22Rv1 (cell line): ENCODE measurements at regions not wholly inside any gene's neighbourhood (a gene's known extent, or its start where the extent isn't known, plus 50 kb on each side); places are given as distances from the start of the nearest gene placed in this dataset.

ENCODE experiments used
- ZFX ChIP-seq: fragments of 450-650 bp; IDR thresholded peaks from 2 replicates; pipeline ENCODE4 v1.6.1; 2017; ENCODE audit warnings: antibody characterized with exemption, borderline replicate concordance
- TF ChIP-seq, protein P1 (sequence below): fragments of 450-650 bp; IDR thresholded peaks from 2 replicates; pipeline ENCODE4 v1.5.1; 2017; ENCODE audit warnings: mild to moderate bottlenecking

DNA sequence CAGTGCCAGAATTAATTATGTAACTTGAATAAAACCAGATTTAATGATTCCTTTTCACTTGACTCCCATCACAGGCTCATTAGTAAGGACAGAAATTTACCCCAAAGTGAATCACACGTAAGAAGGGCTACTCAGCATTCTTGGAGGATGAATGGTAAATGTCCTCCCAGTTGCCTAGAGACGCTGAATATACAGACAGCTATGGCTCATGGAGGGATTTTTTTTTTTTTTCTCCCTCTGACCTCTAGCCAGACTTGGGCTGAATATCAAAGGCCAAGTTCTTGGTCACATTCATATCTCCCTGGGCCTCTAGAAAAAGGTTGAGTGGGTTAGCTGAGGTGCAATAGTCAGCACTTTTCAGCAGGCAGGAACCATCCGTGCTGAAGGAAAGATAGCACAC lies 77.5 kb downstream of the PHLDA1 start:
- TF ChIP-seq, protein P1, sequence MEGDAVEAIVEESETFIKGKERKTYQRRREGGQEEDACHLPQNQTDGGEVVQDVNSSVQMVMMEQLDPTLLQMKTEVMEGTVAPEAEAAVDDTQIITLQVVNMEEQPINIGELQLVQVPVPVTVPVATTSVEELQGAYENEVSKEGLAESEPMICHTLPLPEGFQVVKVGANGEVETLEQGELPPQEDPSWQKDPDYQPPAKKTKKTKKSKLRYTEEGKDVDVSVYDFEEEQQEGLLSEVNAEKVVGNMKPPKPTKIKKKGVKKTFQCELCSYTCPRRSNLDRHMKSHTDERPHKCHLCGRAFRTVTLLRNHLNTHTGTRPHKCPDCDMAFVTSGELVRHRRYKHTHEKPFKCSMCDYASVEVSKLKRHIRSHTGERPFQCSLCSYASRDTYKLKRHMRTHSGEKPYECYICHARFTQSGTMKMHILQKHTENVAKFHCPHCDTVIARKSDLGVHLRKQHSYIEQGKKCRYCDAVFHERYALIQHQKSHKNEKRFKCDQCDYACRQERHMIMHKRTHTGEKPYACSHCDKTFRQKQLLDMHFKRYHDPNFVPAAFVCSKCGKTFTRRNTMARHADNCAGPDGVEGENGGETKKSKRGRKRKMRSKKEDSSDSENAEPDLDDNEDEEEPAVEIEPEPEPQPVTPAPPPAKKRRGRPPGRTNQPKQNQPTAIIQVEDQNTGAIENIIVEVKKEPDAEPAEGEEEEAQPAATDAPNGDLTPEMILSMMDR = no peak
- TF ChIP-seq ZFX = no peak
